GM21528 (cell line): ENCODE measurements at regions not wholly inside any gene's neighbourhood (a gene's known extent, or its start where the extent isn't known, plus 50 kb on each side); places are given as distances from the start of the nearest gene placed in this dataset.
"Not testable (repeated sequence)": the region's sequence is repeated elsewhere in the genome, so short reads cannot be mapped to it uniquely, and the experiment has no call there.

Experiments used
- ATAC-seq: cut with Tn5 transposase; IDR thresholded peaks from one replicate; pipeline ENCODE4 v1.9.1; 2021; ENCODE audit warnings: mild to moderate bottlenecking, moderate library complexity; ENCODE audit not compliant: unreplicated experiment, low FRiP score

DNA sequence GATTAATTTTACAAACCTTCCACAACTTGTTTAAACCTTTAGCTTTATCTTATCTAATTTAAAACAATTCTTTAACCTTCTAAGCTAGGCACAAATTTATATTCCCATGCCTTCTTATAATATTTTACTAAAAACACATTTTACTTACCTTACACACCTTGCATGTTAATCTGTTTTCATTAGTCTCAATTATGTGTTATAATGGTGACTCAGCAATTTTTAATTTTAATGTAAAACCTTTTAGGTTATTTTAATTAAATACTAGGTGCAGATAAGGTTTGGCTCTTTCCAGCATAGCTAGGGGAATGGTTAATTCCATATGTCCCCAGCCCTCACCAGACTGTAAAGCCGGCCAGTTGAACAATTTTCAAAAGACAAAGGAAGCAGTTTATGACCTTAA lies 264.6 kb upstream of the SGO1 start:
- ATAC-seq = no peak

DNA sequence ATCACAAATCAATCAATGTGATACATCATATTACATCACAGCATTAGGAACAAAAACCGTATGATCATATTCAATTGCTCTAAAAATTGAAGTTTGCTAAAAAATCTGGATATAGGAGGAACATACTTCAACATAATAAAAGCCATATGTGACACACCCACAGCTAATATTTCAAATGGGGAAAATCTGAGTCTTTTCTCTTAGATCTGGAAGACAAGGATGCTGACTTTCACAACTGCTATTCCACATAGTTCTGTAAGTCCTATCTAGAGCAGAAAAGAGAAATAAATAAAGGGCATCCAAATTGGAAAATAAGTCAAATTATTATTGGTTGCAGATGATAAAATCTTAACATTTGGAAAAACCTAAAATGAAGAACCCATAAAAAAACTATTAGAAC lies 256.8 kb upstream of the SGO1 start:
- ATAC-seq = no peak

- not testable (repeated sequence) for ATAC-seq
Observed at GRCh38 chr3:20427268-20427667, 241.3 kb upstream of the SGO1 start.

DNA sequence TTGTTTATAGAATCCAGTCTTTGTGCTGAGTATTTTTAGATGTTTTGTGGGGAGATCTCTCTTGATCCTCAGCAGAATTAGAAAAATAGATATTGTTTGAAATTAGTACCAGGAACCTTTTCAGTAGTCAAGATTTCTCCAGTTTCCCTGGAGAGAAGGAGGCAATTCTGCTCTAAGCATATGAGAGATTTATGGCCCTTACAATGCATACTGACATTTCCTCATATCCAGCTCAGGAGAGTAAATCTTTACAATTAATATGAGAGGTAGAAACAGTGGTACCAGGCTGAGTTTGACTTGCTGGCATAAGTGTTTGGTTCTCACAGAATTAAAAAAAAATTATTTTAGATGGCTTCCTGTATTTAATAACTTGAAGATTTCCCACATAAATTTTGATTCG lies 239.1 kb upstream of the SGO1 start:
- ATAC-seq = no peak

GRCh38 chr3:20424086-20424485 lies 238.1 kb upstream of the SGO1 start:
- no peak for ATAC-seq

GRCh38 chr3:20422391-20422790 lies 236.4 kb upstream of the SGO1 start:
- no peak for ATAC-seq

DNA sequence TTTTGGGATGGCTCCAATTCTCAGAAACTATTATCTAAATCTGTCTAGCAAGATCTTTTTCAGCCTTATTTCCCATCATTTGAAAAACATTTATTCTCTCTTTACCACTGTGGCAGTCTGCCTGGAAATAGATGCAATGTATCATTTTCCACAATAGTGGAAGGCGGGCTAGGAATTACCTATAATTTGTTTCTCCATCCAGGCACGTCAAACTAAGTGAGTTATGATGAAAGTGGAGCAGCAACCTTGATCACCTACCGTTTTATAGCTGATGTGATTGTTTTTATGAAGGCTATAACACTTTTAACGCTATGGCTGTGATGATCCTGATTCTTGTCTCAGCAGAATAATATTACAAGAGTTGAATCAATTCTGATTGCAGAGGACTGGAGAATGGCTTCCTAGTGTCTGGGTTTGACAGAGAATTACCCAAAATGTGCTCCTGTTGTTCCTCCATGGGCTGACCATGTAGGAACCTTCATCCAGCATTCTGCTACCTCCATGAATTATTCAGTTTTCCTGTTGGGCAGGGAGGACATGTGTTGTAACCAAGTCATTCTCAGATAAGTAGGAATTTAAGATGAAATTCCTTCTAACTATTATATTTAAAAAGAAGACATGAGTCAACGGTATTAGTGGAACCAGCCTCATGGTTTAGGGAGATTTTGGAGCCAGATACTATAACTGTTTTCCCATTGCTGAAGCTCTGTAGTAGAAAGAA lies 231.5 kb upstream of the SGO1 start:
- ATAC-seq = no peak

GRCh38 chr3:20406611-20407011 lies 220.6 kb upstream of the SGO1 start:
- no peak for ATAC-seq

GRCh38 chr3:20405744-20406143 lies 219.7 kb upstream of the SGO1 start:
- no peak for ATAC-seq

- no peak for ATAC-seq
Observed at GRCh38 chr3:20405231-20405630, 219.2 kb upstream of the SGO1 start.

- no peak for ATAC-seq
Observed at GRCh38 chr3:20404741-20405100, 218.7 kb upstream of the SGO1 start.

GRCh38 chr3:20403986-20404740 lies 218.2 kb upstream of the SGO1 start:
- ATAC-seq = no peak

- no peak for ATAC-seq
Observed at GRCh38 chr3:20401253-20401652, 215.2 kb upstream of the SGO1 start.

GRCh38 chr3:20400686-20401085 lies 214.7 kb upstream of the SGO1 start:
- ATAC-seq = no peak

DNA sequence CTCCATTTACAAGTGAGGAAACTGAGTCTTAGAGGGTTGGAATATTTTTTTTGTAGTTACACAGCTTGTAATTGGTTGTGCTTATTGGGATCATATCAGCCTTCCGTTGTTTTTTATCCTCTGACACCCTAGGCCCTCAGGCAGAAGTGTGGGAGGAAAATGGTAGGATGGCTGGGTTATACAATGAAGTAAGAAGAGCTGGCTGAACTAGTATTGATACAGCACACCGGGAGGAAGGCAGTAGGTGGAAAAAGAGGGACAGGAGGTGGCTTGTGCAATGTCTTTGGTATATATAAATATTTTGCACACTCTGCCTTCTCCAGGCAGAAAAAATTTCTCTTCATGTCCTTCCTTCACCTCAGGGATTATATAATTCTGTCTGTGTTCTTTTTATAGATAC lies 214.3 kb upstream of the SGO1 start:
- no peak for ATAC-seq

DNA sequence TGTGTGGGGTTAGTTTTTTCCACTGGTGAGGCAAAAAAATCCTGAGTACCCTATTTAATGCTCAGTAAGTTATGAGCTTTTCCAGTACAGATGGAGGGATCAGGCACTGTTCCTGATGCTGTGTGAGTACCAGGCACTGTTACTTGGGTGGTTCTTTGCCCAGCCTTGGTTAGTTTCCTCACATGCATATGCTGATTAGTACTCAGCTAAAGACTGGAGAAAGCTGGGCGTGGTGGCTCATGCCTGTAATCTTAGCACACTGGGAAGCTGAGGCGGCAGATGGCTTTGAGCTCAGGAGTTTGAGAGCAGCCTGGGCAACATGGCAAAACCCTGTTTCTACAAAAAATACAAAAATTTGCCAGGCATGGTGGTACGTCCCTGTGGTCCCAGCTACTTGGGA lies 210.3 kb upstream of the SGO1 start:
- no peak for ATAC-seq

DNA sequence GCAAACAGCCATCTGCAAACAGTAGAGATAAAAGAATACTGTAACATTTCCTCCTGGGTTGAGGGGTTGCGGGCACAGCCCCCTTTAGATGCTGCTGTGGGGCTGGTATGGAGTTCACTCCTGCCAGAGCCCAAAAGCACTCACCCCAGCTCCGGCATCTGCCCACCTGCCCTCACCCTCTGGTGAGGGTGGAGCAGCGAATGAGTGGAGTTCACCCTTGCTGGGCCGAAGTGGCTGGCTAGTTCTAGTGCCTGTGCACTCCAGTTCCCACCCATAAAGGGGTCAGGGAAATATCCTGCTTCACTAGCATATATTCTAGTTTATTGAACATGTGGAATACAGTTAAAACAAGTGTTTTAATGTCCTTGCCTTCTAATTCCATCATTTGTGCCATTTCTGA lies 209.7 kb upstream of the SGO1 start:
- ATAC-seq = no peak

GRCh38 chr3:20394243-20394642 lies 208.2 kb upstream of the SGO1 start:
- no peak for ATAC-seq

DNA sequence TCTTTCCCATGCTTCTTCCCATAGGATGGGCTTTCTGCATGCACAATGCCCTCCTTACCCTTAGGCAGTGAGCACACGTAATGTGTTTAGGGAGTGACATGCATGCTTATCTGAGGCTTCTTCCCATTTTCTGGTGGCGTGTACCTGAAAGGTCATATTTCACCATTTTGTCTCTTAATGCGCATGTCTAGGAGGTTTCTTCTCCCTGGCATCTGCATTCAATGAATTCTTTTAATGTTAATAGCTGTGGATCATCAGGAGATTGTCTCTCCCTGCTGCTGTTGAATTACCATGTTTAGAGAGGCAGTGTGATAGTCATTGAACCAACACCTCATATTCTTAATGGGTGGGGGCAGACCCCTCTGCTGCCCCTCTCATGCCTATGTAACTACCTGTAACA lies 205.6 kb upstream of the SGO1 start:
- no peak for ATAC-seq

DNA sequence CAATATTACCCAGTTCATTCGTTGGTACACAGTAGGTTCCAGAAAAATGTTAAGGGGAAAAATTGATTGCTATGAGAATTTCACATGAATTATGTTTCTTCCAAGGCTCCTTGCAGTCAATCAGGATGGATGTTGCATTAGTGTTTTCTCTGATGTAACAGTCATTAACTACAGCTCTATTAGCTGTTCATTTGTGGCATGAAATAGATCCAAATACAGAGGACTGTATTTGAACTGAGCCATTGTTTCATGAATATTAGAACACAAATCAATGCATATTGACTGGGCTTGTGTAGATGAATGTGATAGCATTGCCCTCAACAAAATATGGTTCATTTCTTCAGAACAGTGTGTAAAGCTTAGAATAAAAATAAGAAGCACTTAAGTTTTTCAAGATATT lies 203.0 kb upstream of the SGO1 start:
- no peak for ATAC-seq

DNA sequence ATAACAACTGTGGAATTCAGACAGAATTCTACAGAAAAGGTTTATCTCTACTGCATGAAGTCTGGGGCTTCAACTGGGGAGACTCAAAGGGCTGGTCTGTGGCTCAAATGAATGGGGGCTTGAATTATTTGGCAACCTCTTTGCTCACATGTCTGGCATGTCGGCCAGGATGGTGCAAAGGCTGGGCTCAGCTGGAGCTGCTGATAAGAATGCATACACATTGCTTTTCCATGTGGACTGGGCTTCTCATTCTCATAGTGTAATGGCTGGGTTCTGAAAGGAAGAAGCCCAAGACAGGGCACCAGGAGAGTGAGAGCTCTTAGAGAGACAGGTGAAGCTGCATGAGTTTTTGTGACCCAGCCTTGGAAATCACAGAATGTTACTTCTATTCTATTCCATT lies 194.3 kb upstream of the SGO1 start:
- no peak for ATAC-seq

DNA sequence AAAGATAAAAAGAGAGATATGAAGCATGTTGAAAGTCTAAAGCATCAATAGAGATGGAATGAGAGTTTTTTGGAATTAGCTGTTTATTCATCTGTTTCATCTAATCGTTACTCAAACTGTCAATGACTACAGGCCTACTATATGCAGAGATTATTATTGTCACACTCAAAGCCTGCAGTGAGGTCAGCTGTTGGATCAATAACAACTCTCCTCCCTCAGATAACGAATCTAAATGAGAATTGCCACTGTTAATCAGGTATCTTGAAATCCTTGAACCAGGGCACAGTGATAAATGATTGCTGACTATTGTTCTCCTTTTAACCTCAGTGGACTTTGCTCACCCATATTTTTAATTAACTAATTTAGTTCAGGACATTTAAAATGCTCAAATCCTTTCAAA lies 192.3 kb upstream of the SGO1 start:
- ATAC-seq = no peak
